GM23338 (cell line): ENCODE measurements at regions not wholly inside any gene's neighbourhood (a gene's known extent, or its start where the extent isn't known, plus 50 kb on each side); places are given as distances from the start of the nearest gene placed in this dataset.

Experiments used
- ATAC-seq: fragments of 200-7000 bp; cut with Tn5 transposase; 3 replicates; pipeline ENCODE4 v1.9.1; 2020
- DNase-seq: peaks from one replicate; pipeline ENCODE4 v3.0.0-alpha.2; 2015; ENCODE audit warnings: low spot score
- H2AFZ ChIP-seq: fragments of 200-600 bp; sonication (generic); 2 replicates; pipeline ENCODE4 v1.8.0; 2016; ENCODE audit warnings: antibody characterized with exemption, mild to moderate bottlenecking, moderate library complexity
- H3F3A ChIP-seq: fragments of 200-600 bp; sonication (generic); replicated peaks from 2 replicates; pipeline ENCODE4 v1.8.0; 2017; ENCODE audit warnings: antibody characterized with exemption, mixed run types, low read depth
- H3K27ac ChIP-seq: fragments of 200-600 bp; sonication (generic); 2 replicates; pipeline ENCODE4 v1.6.1; 2016; ENCODE audit warnings: low read depth
- H3K27me3 ChIP-seq: fragments of 200-600 bp; sonication (generic); 2 replicates; pipeline ENCODE4 v1.8.0; 2016; ENCODE audit warnings: mild to moderate bottlenecking, mixed run types, moderate library complexity; ENCODE audit not compliant: insufficient read depth
- H3K36me3 ChIP-seq: fragments of 200-600 bp; sonication (generic); 2 replicates; pipeline ENCODE4 v1.8.0; 2016; ENCODE audit warnings: mild to moderate bottlenecking; ENCODE audit not compliant: insufficient read depth
- H3K4me1 ChIP-seq: fragments of 200-600 bp; sonication (generic); 2 replicates; pipeline ENCODE4 v1.8.0; 2016; ENCODE audit warnings: mild to moderate bottlenecking, moderate library complexity; ENCODE audit not compliant: insufficient read depth
- H3K4me2 ChIP-seq: fragments of 200-600 bp; sonication (generic); 2 replicates; pipeline ENCODE4 v1.7.1; 2017; ENCODE audit warnings: mixed run types
- H3K4me3 ChIP-seq: fragments of 200-600 bp; sonication (generic); 2 replicates; pipeline ENCODE4 v1.6.1; 2016; ENCODE audit warnings: mixed run types
- H3K79me2 ChIP-seq: fragments of 200-600 bp; sonication (generic); replicated peaks from 2 replicates; pipeline ENCODE4 v1.8.0; 2017; ENCODE audit warnings: mild to moderate bottlenecking; ENCODE audit not compliant: insufficient read depth
- H3K9me2 ChIP-seq: fragments of 200-600 bp; sonication (generic); 2 replicates; pipeline ENCODE4 v1.8.0; 2017; ENCODE audit not compliant: insufficient read depth
- H4K20me1 ChIP-seq: fragments of 200-600 bp; sonication (generic); replicated peaks from 2 replicates; pipeline ENCODE4 v1.8.0; 2017; ENCODE audit warnings: mild to moderate bottlenecking; ENCODE audit not compliant: insufficient read depth
- H3K27ac Mint-ChIP-seq: 2 replicates; pipeline ENCODE4 v1.8.0; 2020; ENCODE audit warnings: inconsistent platforms, mild to moderate bottlenecking, moderate library complexity, mixed read lengths
- H3K27me3 Mint-ChIP-seq: 3 replicates; pipeline ENCODE4 v1.8.0; 2022; ENCODE audit warnings: low read depth, mild to moderate bottlenecking, moderate library complexity, mixed read lengths, inconsistent platforms; ENCODE audit not compliant: insufficient read depth, poor library complexity
- H3K36me3 Mint-ChIP-seq: 3 replicates; pipeline ENCODE4 v1.8.0; 2021; ENCODE audit warnings: low read depth, mild to moderate bottlenecking, inconsistent platforms, moderate library complexity, mixed read lengths
- H3K4me1 Mint-ChIP-seq: 3 replicates; pipeline ENCODE4 v1.8.0; 2020; ENCODE audit warnings: mild to moderate bottlenecking, inconsistent platforms, mixed read lengths
- H3K4me3 Mint-ChIP-seq: 3 replicates; pipeline ENCODE4 v1.8.0; 2021; ENCODE audit warnings: moderate library complexity, mild to moderate bottlenecking, inconsistent platforms, mixed read lengths
- H3K9me3 Mint-ChIP-seq: 3 replicates; pipeline ENCODE4 v1.8.0; 2020; ENCODE audit warnings: moderate library complexity, mild to moderate bottlenecking, inconsistent platforms, mixed read lengths
- EZH2phosphoT487 ChIP-seq: fragments of 200-600 bp; sonication (generic); IDR thresholded peaks from one replicate; pipeline ENCODE4 v1.8.1; 2018; ENCODE audit warnings: antibody characterized with exemption; ENCODE audit not compliant: unreplicated experiment
- POLR2AphosphoS5 ChIP-seq: IDR thresholded peaks from 2 replicates; pipeline ENCODE4 v1.6.1; 2016; ENCODE audit warnings: antibody characterized with exemption, low read depth
- STAT1 ChIP-seq: IDR thresholded peaks from one replicate; pipeline ENCODE4 v1.6.1; 2016; ENCODE audit warnings: antibody characterized with exemption; ENCODE audit not compliant: unreplicated experiment
- ZNF331 ChIP-seq: fragments of 250-450 bp; sonication (Bioruptor Pico); IDR thresholded peaks from 2 replicates; pipeline ENCODE4 v1.5.0; 2020; ENCODE audit warnings: low read depth, mild to moderate bottlenecking, moderate library complexity
- TF ChIP-seq, protein P1 (sequence below): fragments of 250-450 bp; sonication (Bioruptor Pico); IDR thresholded peaks from 2 replicates; pipeline ENCODE4 v1.5.0; 2020; ENCODE audit warnings: mild to moderate bottlenecking, moderate library complexity
- TF ChIP-seq, protein P2 (sequence below), 2 experiments: fragments of 200-600 bp in 1 of 2; sonication (generic) in 1 of 2; conservative IDR thresholded peaks; 2 replicates each; pipeline versions ENCODE4 v1.5.1 to v1.6.1; 2016 to 2017; ENCODE audit warnings: antibody characterized with exemption in 2 of 2, low read depth in 2 of 2, mild to moderate bottlenecking in 2 of 2, moderate library complexity in 1 of 2
- TF ChIP-seq, protein P3 (sequence below): IDR thresholded peaks from one replicate; pipeline ENCODE4 v1.6.1; 2018; ENCODE audit warnings: antibody characterized with exemption; ENCODE audit not compliant: unreplicated experiment

DNA sequence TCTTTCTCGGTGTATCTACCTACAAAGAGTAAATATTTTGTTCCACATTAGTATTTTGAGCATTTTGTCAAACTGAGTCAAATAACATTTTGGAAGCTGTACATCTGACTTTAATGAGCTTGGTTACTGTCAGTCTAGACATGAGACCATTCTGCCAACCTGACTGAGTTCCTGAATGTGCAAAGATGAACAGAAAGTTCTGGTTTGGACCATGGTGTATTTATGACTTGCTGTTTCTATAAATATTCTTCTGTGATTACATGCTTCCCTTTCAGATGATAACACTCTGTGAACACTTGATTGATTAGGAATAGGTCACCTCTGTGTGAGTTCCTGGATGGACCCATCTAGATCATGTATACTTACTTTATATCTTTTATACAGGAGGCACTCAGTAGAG, 827.8 kb downstream of the VRK1 start (continued):
- TF ChIP-seq, protein P1, sequence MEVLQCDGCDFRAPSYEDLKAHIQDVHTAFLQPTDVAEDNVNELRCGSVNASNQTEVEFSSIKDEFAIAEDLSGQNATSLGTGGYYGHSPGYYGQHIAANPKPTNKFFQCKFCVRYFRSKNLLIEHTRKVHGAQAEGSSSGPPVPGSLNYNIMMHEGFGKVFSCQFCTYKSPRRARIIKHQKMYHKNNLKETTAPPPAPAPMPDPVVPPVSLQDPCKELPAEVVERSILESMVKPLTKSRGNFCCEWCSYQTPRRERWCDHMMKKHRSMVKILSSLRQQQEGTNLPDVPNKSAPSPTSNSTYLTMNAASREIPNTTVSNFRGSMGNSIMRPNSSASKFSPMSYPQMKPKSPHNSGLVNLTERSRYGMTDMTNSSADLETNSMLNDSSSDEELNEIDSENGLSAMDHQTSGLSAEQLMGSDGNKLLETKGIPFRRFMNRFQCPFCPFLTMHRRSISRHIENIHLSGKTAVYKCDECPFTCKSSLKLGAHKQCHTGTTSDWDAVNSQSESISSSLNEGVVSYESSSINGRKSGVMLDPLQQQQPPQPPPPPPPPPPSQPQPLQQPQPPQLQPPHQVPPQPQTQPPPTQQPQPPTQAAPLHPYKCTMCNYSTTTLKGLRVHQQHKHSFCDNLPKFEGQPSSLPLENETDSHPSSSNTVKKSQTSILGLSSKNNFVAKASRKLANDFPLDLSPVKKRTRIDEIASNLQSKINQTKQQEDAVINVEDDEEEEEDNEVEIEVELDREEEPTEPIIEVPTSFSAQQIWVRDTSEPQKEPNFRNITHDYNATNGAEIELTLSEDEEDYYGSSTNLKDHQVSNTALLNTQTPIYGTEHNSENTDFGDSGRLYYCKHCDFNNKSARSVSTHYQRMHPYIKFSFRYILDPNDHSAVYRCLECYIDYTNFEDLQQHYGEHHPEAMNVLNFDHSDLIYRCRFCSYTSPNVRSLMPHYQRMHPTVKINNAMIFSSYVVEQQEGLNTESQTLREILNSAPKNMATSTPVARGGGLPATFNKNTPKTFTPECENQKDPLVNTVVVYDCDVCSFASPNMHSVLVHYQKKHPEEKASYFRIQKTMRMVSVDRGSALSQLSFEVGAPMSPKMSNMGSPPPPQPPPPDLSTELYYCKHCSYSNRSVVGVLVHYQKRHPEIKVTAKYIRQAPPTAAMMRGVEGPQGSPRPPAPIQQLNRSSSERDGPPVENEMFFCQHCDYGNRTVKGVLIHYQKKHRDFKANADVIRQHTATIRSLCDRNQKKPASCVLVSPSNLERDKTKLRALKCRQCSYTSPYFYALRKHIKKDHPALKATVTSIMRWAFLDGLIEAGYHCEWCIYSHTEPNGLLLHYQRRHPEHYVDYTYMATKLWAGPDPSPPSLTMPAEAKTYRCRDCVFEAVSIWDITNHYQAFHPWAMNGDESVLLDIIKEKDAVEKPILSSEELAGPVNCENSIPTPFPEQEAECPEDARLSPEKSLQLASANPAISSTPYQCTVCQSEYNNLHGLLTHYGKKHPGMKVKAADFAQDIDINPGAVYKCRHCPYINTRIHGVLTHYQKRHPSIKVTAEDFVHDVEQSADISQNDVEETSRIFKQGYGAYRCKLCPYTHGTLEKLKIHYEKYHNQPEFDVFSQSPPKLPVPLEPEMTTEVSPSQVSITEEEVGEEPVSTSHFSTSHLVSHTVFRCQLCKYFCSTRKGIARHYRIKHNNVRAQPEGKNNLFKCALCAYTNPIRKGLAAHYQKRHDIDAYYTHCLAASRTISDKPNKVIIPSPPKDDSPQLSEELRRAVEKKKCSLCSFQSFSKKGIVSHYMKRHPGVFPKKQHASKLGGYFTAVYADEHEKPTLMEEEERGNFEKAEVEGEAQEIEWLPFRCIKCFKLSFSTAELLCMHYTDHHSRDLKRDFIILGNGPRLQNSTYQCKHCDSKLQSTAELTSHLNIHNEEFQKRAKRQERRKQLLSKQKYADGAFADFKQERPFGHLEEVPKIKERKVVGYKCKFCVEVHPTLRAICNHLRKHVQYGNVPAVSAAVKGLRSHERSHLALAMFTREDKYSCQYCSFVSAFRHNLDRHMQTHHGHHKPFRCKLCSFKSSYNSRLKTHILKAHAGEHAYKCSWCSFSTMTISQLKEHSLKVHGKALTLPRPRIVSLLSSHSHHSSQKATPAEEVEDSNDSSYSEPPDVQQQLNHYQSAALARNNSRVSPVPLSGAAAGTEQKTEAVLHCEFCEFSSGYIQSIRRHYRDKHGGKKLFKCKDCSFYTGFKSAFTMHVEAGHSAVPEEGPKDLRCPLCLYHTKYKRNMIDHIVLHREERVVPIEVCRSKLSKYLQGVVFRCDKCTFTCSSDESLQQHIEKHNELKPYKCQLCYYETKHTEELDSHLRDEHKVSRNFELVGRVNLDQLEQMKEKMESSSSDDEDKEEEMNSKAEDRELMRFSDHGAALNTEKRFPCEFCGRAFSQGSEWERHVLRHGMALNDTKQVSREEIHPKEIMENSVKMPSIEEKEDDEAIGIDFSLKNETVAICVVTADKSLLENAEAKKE (CRISPR knock-in tag): no peak
- no peak for TF ChIP-seq STAT1

DNA sequence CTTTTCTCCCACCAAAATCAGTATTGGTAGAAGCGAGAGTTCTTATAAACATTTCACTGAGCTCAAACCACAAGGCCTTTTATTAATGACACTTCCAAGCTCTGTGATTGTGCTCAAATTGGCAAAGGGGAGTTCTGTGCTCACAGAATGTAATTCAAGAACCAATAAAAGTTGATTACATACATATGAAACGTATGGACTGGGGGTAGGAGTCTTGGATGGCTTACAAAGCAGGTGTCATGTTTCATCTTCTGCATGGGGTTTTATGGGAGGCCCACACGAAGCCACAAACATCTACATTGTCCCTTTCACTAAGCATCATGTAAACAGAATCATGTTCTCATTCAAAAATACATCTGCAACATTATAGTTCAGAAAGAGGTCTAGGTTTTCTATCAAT, 828.3 kb downstream of the VRK1 start:
- DNase-seq (no peak), ATAC-seq (no peak)
- Histone ChIP-seq H2AFZ (no peak overlapping the region), H3K4me1 (peaks cover 21% of the 10 kb centered on the region), H3K4me3 (no peak overlapping the region), H3K9me2 (no peaks in the 10 kb centered on the region), H3K36me3 (no peaks in the 10 kb centered on the region), H3K4me2 (no peak overlapping the region), H3F3A (no peaks in the 10 kb centered on the region), H3K27ac (no peak overlapping the region), H3K79me2 (no peaks in the 10 kb centered on the region), H3K27me3 (no peaks in the 10 kb centered on the region), H4K20me1 (no peaks in the 10 kb centered on the region)
- no peaks in the 10 kb centered on the region for H3K27me3 Mint-ChIP-seq
- no peak overlapping the region for H3K27ac Mint-ChIP-seq
- peaks cover 17% of the 10 kb centered on the region for H3K4me1 Mint-ChIP-seq
- H3K36me3 Mint-ChIP-seq: no peaks in the 10 kb centered on the region
- H3K4me3 Mint-ChIP-seq: no peak overlapping the region
- H3K9me3 Mint-ChIP-seq: no peaks in the 10 kb centered on the region
- TF ChIP-seq, protein P2, sequence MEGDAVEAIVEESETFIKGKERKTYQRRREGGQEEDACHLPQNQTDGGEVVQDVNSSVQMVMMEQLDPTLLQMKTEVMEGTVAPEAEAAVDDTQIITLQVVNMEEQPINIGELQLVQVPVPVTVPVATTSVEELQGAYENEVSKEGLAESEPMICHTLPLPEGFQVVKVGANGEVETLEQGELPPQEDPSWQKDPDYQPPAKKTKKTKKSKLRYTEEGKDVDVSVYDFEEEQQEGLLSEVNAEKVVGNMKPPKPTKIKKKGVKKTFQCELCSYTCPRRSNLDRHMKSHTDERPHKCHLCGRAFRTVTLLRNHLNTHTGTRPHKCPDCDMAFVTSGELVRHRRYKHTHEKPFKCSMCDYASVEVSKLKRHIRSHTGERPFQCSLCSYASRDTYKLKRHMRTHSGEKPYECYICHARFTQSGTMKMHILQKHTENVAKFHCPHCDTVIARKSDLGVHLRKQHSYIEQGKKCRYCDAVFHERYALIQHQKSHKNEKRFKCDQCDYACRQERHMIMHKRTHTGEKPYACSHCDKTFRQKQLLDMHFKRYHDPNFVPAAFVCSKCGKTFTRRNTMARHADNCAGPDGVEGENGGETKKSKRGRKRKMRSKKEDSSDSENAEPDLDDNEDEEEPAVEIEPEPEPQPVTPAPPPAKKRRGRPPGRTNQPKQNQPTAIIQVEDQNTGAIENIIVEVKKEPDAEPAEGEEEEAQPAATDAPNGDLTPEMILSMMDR (conservative IDR thresholded peaks at IDR 0.05; ENCODE audit: low read depth in 2 of 2): no peak
- TF ChIP-seq EZH2phosphoT487: no peak
- TF ChIP-seq, protein P3, sequence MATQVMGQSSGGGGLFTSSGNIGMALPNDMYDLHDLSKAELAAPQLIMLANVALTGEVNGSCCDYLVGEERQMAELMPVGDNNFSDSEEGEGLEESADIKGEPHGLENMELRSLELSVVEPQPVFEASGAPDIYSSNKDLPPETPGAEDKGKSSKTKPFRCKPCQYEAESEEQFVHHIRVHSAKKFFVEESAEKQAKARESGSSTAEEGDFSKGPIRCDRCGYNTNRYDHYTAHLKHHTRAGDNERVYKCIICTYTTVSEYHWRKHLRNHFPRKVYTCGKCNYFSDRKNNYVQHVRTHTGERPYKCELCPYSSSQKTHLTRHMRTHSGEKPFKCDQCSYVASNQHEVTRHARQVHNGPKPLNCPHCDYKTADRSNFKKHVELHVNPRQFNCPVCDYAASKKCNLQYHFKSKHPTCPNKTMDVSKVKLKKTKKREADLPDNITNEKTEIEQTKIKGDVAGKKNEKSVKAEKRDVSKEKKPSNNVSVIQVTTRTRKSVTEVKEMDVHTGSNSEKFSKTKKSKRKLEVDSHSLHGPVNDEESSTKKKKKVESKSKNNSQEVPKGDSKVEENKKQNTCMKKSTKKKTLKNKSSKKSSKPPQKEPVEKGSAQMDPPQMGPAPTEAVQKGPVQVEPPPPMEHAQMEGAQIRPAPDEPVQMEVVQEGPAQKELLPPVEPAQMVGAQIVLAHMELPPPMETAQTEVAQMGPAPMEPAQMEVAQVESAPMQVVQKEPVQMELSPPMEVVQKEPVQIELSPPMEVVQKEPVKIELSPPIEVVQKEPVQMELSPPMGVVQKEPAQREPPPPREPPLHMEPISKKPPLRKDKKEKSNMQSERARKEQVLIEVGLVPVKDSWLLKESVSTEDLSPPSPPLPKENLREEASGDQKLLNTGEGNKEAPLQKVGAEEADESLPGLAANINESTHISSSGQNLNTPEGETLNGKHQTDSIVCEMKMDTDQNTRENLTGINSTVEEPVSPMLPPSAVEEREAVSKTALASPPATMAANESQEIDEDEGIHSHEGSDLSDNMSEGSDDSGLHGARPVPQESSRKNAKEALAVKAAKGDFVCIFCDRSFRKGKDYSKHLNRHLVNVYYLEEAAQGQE: no peak
- TF ChIP-seq POLR2AphosphoS5: no peak
- TF ChIP-seq ZNF331 (CRISPR knock-in tag): no peak
